CD4-positive, alpha-beta T cell treated with Interleukin-4 for 4 hours (primary cell): ENCODE measurements at regions not wholly inside any gene's neighbourhood (a gene's known extent, or its start where the extent isn't known, plus 50 kb on each side); places are given as distances from the start of the nearest gene placed in this dataset.
"Not testable (repeated sequence)": the region's sequence is repeated elsewhere in the genome, so short reads cannot be mapped to it uniquely, and the experiment has no call there.

Experiments
- DNase-seq: peaks from one replicate; pipeline ENCODE4 v3.0.0-alpha.2; 2020

DNA sequence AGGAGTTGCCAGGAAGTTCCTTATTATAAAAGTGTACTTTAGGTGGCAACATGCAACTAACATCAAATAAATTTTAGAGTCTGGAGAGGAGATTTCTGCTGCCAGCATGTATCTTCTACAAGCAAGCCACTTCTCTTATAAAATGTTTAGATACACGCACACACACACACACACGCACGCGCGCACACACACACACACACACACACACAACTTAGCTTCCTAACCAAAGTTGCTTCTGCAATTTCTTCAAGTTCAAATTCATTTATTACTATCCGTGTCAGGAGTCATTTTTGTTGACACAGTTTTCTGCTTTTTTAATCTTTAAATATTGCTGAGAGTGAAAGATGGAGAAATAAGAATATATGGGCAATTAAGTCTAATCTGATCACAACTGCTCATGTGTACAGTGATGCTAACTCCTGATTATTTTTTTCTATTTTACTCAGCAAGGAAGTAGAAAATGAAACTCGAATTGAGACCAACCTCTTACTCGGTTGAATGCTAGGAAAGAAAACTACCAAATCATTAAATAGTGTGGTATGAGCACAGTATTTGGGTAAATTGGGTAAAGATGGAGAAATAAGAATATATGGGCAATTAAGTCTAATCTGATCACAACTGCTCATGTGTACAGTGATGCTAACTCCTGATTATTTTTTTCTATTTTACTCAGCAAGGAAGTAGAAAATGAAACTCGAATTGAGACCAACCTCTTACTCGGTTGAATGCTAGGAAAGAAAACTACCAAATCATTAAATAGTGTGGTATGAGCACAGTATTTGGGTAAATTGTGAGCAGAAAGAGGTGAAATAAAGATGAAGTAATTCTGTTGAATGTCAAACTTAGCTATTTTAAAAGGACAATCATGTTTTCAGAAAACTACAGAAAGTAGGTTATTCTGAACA is 554.1 kb upstream of the MBL2 start:
- DNase-seq: not testable (repeated sequence)

DNA sequence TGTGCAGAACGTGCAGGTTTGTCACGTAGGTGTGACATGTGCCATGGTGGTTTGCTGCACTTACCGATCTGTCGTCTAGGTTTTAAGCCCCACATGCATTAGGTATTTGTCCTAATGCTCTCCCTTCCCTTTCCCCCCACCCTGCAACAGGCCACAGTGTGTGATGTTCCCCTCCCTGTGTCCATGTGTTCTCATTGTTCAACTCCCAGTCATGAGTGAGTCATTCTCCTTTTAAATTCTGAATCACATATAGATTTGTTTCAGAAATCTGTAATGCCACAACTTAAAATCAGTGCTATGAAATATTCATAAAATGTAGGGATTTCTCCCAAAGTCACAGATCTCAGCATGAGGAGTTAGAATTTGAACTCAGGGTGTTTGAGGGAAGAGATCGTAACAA is 552.5 kb upstream of the MBL2 start:
- no peak for DNase-seq

DNA sequence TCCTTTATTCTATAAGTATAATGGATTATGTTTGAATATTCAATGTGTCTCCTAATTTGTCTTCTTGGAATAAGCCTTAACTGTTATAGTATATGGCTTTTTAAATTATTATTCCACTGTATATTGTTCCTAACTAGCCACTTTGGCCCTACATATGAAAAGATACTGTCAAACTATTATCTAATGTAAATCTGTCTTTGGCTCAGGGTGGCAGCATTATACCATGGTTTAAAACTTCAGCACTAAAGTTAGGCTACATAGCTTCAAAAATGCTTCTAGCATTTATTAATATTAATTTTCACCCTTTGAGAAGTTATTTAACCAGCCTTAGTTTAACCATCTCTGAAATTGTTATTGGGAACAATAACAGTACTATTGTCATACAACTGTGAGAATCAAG is 543.1 kb upstream of the MBL2 start:
- no peak for DNase-seq

DNA sequence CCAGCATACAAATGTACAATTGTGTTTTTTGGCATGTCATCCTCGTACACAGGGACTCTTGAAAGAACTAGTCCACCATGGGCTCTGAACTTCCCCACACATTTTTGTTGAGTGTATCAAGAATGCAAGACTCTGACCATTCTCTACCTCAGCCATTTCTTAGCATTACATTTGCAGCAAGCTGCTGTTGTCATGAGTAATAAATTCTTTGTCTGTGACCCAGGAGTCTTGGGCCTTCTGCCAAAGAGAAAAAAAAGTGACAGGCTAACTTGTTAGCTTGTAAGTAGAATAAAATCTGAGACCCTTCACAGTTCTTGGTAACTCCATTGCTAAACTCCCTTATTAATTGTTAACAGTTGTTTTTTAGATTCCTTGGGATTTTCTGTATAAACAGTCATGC is 542.3 kb upstream of the MBL2 start:
- DNase-seq: no peak

DNA sequence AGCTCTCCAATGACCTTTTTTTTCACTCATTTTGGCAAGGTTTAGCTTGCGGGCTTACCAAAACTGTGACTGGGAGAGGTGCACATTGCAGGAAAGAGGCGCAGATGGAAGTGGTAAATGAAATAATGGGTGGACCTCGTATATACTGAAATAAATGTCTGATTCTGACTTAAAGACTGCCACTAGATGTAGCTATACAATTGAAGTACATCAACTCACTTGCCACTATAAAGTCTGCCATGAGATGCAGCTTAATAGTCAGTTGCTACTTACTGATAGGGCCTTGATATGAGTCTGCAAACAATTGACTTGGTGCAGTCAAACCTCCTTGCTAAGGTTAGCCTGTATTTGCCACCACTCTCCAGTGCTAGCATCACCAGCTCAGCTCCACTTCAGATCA is 525.9 kb upstream of the MBL2 start:
- DNase-seq: no peak

DNA sequence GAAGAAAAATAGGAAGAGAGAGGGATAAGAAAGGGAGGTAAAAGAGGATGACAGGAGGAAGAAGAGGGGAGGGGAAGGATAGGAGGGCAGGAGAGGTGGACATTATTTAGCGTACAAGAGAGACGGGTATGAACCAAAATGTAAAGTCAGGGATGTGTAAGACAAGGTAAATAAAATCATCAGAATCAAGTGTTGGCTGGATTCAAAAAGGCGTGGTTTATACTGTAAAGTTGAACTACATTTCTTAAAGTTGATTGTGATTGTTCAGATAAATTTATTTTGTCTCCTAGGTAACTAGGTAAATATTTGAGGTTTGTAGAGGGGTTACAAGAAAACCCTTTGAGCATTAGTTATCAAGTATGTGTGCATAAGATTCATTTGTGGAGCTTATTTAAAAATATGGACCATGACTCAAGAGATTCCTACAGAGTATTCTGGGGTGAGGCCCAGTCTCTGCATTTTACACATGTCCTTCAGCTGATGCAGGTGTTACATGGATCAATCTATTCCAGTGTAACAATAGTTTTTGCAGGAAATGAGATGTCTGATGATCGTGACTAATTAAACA is 512.1 kb upstream of the MBL2 start:
- no peak for DNase-seq

DNA sequence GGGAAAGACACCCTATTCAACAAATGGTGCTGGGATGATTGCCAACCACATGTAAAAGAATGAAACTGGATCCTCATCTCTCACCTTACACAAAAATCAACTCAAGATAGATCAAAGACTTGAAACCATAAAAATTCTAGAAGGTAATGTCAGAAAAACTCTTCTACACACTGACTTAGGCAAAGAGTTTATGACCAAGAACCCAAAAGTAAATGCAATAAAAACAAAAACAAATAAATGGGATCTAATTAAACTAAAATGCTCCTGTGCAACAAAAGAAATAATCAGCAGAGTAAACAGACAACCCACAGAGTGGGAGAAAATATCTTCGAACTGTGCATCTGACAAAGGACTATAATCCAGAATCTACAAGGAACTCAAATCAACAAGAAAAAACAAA is 504.2 kb upstream of the MBL2 start:
- no peak for DNase-seq

DNA sequence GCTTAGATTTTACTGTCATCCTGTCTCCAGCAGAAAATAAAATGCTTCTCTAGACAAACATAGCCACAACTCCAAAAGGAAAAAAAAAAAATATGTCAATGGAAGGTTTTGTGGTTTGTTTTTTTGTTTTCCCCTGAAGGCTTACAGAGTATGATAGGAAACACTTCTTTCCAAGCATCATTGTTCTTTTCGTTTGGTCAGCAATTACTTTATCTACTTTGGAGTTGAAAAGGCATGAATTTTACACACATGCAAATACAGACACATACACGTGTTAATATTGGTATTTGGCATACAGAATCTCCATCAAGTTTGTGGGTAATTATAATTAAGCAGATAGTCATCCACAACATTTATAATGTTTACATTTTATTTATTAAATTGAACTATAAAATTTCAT is 496.9 kb upstream of the MBL2 start:
- DNase-seq: no peak

DNA sequence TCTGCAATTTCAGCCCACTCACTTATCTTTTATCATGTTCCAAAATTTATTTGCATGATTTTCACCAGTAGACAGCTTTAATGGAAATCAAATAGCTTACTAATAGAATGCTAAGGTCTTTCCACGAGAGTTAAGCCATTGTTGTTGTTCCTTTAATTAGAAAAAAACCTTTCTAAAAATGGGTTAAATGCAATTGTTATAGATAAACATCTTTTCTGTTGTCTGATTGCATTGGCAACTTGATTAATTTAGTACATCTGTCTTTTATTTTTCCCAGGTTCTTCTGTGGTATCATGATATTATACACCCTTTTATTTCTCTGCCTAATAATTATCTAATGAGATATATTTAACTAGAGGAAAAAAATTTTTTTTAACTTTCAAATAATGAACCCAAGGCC is 487.6 kb upstream of the MBL2 start:
- no peak for DNase-seq

DNA sequence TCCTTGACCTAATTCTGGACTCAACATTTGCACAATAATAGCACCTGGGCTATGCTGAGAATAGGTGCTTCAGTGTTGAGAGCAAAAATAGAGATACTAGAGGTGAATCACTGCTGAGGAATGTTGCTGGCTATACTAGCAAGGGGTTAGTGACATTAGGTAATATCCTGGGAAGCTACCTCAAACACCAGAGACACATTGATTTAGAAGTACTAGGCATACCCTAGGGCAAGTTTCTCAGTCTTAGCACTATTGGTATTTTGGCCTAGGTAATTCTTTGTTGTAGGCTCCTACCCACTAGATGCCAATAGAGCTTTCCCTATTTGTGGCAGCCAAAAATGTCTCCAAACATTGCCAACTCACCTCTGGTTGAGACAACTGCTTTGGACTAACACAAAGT is 484.0 kb upstream of the MBL2 start:
- DNase-seq: no peak

DNA sequence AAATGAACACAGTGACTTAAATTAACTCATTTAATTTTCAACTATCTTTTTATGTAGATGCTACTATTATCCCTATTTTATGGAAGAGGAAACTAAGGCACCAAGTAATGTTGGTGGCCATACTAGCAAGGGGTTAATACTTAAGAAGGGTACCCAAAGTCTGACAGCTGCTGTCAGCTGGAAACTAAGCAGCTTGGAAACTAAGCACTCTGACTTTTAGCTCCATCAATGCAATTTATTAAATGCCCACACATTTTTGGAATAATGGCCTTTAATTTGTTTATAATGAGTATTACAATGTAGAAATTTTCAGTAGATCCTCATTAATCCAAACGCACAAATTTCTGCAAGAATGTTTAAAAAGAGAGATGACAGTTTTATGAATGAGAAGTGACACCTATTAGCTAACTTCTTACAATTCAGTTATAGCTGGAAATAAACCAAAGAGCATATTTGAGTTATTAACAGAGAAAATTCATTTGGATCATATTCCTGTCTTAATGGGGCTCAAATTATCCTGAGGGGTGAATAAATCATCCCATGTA is 483.1 kb upstream of the MBL2 start:
- no peak for DNase-seq

DNA sequence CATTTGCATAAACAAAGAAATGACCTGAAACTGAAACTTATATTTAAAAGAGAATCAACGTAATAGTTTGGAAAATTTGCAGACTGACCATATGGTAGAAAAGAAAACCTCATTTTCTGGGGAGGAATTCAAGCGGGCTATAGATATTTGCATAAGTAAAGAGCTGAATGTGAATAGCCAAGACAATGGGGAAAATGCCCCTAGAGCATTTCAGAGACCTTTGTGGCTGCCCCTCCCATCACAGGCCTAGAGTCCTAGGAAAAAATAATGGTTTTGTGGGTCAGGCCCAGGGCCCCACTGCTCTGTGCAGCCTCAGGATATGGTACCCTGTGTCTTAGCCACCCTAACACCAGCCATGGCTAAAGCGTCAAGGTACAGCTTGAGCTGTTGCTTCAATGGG is 480.6 kb upstream of the MBL2 start:
- DNase-seq: no peak

DNA sequence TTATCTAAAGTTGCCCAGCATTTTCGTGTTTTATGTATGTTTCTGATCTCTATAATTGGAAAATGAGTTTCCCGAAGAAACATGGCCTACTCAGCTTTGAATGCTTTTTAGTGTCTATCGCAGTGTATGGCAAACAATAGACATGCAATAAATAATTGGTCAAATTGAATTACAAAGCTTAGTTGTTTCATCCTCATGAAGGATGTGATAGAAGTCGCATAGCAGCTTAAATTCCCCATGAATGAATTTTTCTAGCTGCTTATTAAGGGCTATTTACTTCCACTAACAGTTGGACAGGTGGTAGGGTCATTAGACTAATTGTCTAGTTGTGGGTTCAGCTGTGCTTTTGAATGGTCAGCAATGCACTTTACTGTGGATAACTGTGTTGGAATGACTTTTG is 467.3 kb upstream of the MBL2 start:
- no peak for DNase-seq

DNA sequence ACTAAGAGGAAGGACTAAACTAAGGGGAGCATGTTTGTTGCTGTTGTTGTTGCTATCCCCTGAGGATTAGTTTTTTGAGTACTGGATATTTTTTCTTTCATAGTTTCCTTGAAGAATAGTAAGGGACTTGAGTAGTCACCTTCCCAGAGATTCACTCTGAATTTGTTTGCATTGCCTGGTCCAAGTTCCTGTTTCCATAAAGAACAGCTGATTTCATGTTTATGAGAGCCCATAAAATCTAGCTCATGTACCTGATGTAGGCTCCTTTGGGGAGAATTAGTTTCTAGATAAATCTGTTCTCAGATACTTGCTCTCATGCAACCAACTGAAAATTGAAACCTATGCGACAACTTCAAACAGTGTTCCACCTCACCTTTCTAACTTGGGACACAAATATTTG is 464.4 kb upstream of the MBL2 start:
- no peak for DNase-seq

DNA sequence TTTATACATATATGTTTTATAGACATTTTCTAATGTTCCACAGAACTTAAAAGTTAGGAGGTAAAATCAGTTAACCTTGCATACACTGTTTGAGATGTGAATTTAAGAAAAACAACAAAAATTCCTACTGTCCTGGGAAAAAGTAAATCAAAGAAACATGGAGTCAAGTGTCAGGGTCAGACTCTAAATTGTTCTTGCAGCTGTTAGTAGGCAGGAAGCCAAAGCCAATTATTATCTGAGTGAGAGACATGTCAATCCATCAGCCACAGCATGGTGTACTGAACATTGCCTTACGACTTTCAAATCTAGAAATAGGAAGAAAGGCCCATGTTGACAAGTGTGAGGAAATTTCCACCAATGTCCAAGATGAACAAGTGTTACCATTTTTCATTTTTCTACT is 461.2 kb upstream of the MBL2 start:
- DNase-seq: no peak

DNA sequence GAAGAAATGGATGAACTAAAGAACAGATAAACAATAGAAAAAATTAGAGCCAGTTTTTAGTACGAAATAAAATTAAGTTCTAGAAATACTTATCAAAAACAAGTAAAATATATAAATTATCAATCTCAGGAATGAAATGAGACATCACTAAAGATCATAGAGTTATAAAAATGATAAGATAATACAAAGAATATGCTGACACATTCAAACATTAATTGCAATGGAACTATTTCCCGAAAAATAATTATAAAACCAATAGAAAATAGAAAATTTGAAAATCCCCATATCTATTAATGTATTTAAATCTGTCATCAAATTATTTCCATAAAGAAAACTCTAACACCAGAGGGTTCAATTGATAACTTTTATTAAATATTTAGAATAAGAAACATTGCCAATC is 458.1 kb upstream of the MBL2 start:
- DNase-seq: no peak

DNA sequence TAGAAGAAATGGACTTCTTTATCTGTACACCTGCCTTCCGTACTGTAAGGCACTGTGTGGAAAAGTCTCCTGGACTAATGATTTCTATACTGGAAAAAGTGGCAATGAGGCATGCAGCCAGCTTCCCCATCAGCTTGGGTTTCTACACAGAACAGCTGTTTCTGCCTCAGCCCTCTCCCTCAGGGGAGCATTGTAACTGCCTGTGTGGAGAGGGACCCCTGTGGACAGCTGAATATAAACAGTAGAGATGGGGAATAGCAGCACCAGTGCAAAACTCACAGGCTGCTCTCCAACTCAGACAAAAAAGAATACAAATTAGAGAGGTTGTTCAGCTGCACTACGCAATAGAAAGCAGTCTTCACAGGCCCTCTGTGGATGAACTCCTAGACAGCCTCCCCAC is 451.3 kb upstream of the MBL2 start:
- no peak for DNase-seq

DNA sequence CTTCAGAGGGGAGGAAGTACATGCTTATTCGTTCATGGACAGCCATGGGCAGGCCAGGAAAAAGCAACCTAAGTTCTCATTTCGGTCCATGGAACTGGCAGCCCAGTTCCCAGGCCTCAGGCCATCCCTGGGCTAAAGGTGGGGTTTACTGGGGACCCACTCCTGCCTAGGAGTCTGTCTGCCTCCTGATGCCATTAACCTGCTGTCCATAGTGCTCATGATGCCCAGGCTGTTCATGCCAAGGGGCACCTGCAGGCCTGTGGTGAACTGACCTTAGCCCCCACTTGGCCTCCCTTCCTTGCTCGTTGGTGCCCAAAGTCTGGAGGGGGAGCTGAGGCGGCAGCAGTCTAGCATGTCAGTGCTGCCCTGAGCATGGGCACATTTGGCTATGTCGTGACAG is 450.2 kb upstream of the MBL2 start:
- DNase-seq: no peak

DNA sequence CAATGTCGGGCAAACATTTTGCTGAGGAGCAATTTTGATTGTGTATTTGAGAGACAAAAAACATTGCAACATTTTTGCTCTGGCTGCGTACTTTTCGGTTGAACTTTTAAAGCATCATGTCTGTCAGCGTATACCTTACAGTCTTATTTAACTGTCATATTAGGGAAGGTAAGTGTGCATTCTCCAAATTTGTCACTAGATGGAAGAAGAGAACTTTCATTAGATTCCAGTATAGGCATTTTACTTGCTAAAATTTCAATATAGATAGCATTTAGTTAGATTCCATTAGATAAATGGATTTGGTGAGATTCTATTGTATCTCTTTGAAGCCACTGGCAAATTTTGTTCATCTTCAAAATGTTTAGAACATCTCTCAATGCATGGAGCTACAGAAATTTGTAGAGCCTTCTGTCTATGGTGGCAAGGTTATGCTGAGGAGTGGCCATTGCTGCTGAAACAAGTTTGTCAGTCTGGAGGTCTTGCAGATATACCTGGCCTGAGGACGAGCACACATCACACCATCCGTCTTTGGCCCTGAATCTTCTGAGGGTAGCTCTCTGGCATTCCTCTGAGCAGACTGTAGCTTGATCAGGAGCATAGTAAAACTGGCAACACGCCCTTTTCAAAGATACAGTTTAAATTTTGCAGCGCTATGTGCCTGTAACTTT is 437.5 kb upstream of the MBL2 start:
- no peak for DNase-seq

DNA sequence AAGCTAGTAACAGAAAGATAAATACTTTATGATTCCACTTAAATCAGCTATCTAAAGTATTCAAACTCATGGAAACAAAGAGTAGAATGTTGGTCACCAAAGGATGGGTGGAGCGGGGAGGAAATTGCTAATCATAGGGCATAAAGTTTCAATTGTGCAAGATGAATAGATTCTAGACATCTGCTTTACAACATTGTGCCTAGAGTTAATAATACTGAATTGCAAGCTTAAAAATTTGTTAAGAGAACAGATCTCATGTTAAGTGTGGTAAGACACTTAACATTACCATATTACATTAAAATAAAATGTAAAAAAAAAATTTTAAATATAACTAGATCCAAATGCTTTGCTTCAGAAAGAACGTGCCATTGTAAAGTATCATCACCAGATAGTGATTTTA is 411.1 kb upstream of the MBL2 start:
- DNase-seq: no peak

DNA sequence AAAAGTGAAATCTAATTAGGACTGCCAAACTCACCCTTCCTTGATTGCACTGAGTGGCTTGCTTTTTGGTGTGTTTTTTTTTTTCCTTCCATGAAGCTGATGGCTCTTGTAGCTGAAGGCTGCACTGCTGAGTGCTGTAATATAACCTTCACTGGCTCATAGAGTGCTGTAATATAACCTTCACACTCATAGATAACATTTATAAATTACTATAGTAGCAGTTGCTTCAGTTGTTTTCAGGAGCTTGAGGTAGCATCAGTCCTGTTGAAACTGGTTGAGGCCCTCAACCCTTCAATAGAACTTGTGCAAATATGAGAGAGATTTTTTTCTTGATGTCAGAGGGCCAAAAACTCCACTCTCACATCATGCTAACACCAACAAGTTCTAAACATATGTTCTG is 404.9 kb upstream of the MBL2 start:
- no peak for DNase-seq

DNA sequence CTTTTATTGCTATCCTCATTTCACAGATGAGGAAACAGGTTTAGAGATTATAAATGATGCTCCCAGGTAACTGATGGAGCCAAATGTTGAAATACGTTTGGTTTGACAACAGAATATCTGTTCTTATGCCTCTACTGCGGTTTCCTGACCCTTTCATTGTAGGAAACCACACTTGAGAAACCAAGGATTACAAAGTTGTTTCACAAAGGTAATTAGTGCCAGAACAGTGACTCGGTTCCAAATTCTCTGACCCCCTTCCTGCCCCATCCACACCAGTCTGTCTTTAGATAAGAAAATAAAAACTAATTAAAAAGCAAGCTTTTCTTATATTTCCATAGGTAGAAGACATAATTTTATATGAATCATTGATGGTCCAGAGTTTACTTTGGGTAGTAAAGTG is 393.7 kb upstream of the MBL2 start:
- DNase-seq: no peak

DNA sequence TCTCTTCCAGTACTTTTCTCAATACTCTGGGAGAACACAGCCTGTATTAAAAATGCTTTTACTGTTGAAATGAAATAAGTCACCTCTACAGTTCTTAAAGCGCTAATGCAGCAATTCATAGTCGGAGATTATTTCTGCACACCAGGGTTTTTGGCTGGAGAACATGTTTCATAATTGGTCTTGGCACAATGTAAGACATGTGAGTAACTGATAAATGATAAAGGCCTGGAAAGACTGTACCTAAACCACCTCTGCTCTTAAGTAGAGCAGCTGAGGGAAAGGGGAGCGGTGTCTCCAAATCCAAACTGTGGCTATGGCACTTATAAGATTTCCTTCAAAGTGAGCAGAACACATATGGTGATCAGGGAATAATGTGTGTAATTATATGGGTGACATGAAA is 390.3 kb upstream of the MBL2 start:
- DNase-seq: no peak

DNA sequence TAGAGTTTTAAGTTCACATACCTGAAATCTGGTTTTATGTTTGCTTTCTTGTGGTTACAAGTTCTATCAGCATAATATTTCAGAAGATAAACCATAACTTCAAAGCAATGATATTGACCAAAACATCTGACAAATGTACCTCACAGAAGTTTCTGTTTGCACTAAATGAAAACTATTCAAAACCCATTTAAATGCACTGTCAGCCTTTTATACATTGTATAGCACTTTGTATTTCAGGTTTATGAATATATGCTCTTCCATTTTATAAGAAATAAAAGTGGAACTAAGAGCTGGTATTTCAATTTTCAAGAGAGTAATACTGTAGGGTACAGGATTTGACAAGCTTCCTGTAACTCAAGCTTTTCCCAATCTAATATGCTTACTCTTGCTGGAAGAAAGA is 388.6 kb upstream of the MBL2 start:
- no peak for DNase-seq
